HL-60 (cell line): ENCODE measurements at regions not wholly inside any gene's neighbourhood (a gene's known extent, or its start where the extent isn't known, plus 50 kb on each side); places are given as distances from the start of the nearest gene placed in this dataset.

Experiments used
- GABPA ChIP-seq: IDR thresholded peaks from 2 replicates; pipeline ENCODE4 v1.6.1; 2012; ENCODE audit warnings: low read depth
- POLR2AphosphoS5 ChIP-seq: IDR thresholded peaks from 2 replicates; pipeline ENCODE4 v1.6.1; 2012; ENCODE audit warnings: low read depth
- SPI1 ChIP-seq: IDR thresholded peaks from 2 replicates; pipeline ENCODE4 v1.6.1; 2012; ENCODE audit warnings: low read depth, mild to moderate bottlenecking, borderline replicate concordance
- TF ChIP-seq, protein P1 (sequence below): IDR thresholded peaks from one replicate; pipeline ENCODE4 v1.5.1; 2011; ENCODE audit warnings: low read length, control low read depth, inconsistent platforms; ENCODE audit not compliant: insufficient read depth
- TF ChIP-seq, protein P2 (sequence below): IDR thresholded peaks from 2 replicates; pipeline ENCODE4 v1.6.1; 2012; ENCODE audit warnings: low read depth; ENCODE audit not compliant: insufficient replicate concordance

GRCh38 chr1:114328361-114328904, 174.8 kb upstream of the SYT6 start:
- TF ChIP-seq, protein P1, sequence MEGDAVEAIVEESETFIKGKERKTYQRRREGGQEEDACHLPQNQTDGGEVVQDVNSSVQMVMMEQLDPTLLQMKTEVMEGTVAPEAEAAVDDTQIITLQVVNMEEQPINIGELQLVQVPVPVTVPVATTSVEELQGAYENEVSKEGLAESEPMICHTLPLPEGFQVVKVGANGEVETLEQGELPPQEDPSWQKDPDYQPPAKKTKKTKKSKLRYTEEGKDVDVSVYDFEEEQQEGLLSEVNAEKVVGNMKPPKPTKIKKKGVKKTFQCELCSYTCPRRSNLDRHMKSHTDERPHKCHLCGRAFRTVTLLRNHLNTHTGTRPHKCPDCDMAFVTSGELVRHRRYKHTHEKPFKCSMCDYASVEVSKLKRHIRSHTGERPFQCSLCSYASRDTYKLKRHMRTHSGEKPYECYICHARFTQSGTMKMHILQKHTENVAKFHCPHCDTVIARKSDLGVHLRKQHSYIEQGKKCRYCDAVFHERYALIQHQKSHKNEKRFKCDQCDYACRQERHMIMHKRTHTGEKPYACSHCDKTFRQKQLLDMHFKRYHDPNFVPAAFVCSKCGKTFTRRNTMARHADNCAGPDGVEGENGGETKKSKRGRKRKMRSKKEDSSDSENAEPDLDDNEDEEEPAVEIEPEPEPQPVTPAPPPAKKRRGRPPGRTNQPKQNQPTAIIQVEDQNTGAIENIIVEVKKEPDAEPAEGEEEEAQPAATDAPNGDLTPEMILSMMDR, result no peak
- TF ChIP-seq SPI1, result no peak
- TF ChIP-seq, protein P2, sequence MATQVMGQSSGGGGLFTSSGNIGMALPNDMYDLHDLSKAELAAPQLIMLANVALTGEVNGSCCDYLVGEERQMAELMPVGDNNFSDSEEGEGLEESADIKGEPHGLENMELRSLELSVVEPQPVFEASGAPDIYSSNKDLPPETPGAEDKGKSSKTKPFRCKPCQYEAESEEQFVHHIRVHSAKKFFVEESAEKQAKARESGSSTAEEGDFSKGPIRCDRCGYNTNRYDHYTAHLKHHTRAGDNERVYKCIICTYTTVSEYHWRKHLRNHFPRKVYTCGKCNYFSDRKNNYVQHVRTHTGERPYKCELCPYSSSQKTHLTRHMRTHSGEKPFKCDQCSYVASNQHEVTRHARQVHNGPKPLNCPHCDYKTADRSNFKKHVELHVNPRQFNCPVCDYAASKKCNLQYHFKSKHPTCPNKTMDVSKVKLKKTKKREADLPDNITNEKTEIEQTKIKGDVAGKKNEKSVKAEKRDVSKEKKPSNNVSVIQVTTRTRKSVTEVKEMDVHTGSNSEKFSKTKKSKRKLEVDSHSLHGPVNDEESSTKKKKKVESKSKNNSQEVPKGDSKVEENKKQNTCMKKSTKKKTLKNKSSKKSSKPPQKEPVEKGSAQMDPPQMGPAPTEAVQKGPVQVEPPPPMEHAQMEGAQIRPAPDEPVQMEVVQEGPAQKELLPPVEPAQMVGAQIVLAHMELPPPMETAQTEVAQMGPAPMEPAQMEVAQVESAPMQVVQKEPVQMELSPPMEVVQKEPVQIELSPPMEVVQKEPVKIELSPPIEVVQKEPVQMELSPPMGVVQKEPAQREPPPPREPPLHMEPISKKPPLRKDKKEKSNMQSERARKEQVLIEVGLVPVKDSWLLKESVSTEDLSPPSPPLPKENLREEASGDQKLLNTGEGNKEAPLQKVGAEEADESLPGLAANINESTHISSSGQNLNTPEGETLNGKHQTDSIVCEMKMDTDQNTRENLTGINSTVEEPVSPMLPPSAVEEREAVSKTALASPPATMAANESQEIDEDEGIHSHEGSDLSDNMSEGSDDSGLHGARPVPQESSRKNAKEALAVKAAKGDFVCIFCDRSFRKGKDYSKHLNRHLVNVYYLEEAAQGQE, result no peak
- no peak for TF ChIP-seq POLR2AphosphoS5
- TF ChIP-seq GABPA, result no peak
